ENCODE measurements at regions not wholly inside any gene's neighbourhood (a gene's known extent, or its start where the extent isn't known, plus 50 kb on each side); places are given as distances from the start of the nearest gene placed in this dataset.

- TF ChIP-seq, protein P1, sequence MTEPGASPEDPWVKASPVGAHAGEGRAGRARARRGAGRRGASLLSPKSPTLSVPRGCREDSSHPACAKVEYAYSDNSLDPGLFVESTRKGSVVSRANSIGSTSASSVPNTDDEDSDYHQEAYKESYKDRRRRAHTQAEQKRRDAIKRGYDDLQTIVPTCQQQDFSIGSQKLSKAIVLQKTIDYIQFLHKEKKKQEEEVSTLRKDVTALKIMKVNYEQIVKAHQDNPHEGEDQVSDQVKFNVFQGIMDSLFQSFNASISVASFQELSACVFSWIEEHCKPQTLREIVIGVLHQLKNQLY (CRISPR knock-in tag; IDR thresholded peaks at IDR 0.05): no peak
- no peak for TF ChIP-seq NFYC (CRISPR knock-in tag; IDR thresholded peaks at IDR 0.05)
- no peak for TF ChIP-seq ZNF556 (CRISPR knock-in tag; IDR thresholded peaks at IDR 0.05; ENCODE audit: borderline replicate concordance)
- TF ChIP-seq ELF1 (CRISPR knock-in tag; IDR thresholded peaks at IDR 0.05): no peak
- TF ChIP-seq, protein P2, sequence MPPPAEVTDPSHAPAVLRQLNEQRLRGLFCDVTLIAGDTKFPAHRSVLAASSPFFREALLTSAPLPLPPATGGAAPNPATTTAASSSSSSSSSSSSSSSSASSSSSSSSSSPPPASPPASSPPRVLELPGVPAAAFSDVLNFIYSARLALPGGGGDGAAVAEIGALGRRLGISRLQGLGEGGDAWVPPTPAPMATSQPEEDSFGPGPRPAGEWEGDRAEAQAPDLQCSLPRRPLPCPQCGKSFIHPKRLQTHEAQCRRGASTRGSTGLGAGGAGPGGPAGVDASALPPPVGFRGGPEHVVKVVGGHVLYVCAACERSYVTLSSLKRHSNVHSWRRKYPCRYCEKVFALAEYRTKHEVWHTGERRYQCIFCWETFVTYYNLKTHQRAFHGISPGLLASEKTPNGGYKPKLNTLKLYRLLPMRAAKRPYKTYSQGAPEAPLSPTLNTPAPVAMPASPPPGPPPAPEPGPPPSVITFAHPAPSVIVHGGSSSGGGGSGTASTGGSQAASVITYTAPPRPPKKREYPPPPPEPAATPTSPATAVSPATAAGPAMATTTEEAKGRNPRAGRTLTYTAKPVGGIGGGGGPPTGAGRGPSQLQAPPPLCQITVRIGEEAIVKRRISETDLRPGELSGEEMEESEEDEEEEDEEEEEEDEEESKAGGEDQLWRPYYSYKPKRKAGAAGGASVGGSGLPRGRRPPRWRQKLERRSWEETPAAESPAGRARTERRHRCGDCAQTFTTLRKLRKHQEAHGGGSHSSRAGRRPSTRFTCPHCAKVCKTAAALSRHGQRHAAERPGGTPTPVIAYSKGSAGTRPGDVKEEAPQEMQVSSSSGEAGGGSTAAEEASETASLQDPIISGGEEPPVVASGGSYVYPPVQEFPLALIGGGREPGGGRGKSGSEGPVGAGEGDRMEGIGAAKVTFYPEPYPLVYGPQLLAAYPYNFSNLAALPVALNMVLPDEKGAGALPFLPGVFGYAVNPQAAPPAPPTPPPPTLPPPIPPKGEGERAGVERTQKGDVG (CRISPR knock-in tag; IDR thresholded peaks at IDR 0.05; ENCODE audit: borderline replicate concordance): no peak
These were observed 457.4 kb upstream of the FAT1 start (continued) for GRCh38 chr4:187181054-187181453.

DNA sequence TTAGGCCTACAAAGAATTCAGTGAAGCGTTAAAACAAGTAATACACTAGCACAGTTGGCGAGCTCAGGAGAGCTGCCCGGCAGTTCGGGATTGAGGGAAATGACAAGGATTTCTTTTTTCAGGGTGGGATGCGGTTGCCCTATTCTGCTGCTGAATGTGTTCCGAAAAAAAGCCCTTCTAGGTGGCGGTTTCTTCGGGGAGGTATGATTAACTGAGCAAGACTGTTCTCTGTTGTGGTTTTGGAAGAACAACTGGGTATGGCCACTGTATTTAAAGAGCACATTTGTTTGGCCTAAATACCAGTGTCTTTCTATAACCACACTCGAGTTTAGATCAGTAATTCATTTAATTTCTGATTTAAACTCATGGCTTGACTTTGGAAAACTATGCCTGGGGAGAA, 459.7 kb upstream of the FAT1 start:
- Histone ChIP-seq H3K27me3 (ENCODE audit: control insufficient read depth in 1 of 2, insufficient read depth in 2 of 2, low read length in 2 of 2) (peaks cover 0 to 8% of the 10 kb centered on the region in 2 experiments; a peak in 1 of 5 replicates), H3K9me3 (ENCODE audit: low read length) (no peaks in the 10 kb centered on the region), H4K20me1 (ENCODE audit: insufficient read depth, low read length) (no peaks in the 10 kb centered on the region), H3K4me3 (replicated peaks in 1 of 3; ENCODE audit: insufficient read depth in 1 of 3, low read depth in 2 of 3, low read length in 3 of 3) (no peak overlapping the region), H3K4me1 (ENCODE audit: insufficient read depth, low read length) (peaks cover 10% of the 10 kb centered on the region), H3K79me2 (ENCODE audit: insufficient read depth, low read length) (no peaks in the 10 kb centered on the region), H3K4me2 (ENCODE audit: low read depth, low read length) (no peak overlapping the region), H3K36me3 (replicated peaks in 1 of 2; ENCODE audit: control insufficient read depth in 1 of 2, insufficient read depth in 2 of 2, low read length in 2 of 2) (no peaks in the 10 kb centered on the region), H2AFZ (ENCODE audit: low read length) (no peak overlapping the region), H3K9ac (ENCODE audit: insufficient read depth, low read depth, low read length) (no peak overlapping the region), H3K27ac (ENCODE audit: extremely low read length, insufficient read depth, low read length) (no peak overlapping the region)
- in situ Hi-C loops (cut with HindIII; ENCODE audit: extremely low pct_ligation_motif_present, low pct_unique_long_range_greater_than_20kb) (no loop called here), intact Hi-C loops (cut with micrococcal nuclease; ENCODE audit: unreplicated experiment) (loop anchor here (10.0 kb wide), 1 partner anchor 171 kb away; no protein-coding TSS in a partner anchor)
- BruUV-seq (replicated peaks): no TSS peak
- POLR2A ChIA-PET: no interaction called here
- ATAC-seq (no peak), DNase-seq (ENCODE audit: low spot score) (no peak), FAIRE-seq (no peak)
- CTCF ChIA-PET (ENCODE audit: low intra/inter-chr PET ratio, low total read pairs): no interaction called here
- 10% methylated on average over 9 of the region's 9 CpGs for WGBS (ENCODE audit: low lambda C conversion rate)
- TF ChIP-seq ZNF782 (CRISPR knock-in tag; IDR thresholded peaks at IDR 0.05; ENCODE audit: borderline replicate concordance) (no peak), RARG (CRISPR knock-in tag; IDR thresholded peaks at IDR 0.05; ENCODE audit: low read depth) (no peak), TBX2 (CRISPR knock-in tag; IDR thresholded peaks at IDR 0.05; ENCODE audit: borderline replicate concordance) (no peak), REPIN1 (CRISPR knock-in tag; IDR thresholded peaks at IDR 0.05; ENCODE audit: borderline replicate concordance, low read depth) (no peak), CHD4 (IDR thresholded peaks at IDR 0.05; ENCODE audit: borderline replicate concordance, low read length) (no peak), ZBTB21 (CRISPR knock-in tag; IDR thresholded peaks at IDR 0.05) (no peak), PAX8 (CRISPR knock-in tag; IDR thresholded peaks at IDR 0.05; ENCODE audit: borderline replicate concordance) (no peak), ZSCAN25 (CRISPR knock-in tag; IDR thresholded peaks at IDR 0.05) (no peak), MZF1 (CRISPR knock-in tag; IDR thresholded peaks at IDR 0.05; ENCODE audit: borderline replicate concordance) (no peak), PAWR (CRISPR knock-in tag; IDR thresholded peaks at IDR 0.05; ENCODE audit: borderline replicate concordance) (no peak)
- TF ChIP-seq, protein P3, sequence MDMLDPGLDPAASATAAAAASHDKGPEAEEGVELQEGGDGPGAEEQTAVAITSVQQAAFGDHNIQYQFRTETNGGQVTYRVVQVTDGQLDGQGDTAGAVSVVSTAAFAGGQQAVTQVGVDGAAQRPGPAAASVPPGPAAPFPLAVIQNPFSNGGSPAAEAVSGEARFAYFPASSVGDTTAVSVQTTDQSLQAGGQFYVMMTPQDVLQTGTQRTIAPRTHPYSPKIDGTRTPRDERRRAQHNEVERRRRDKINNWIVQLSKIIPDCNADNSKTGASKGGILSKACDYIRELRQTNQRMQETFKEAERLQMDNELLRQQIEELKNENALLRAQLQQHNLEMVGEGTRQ (IDR thresholded peaks at IDR 0.05; ENCODE audit: low read depth, low read length): no peak
- TF ChIP-seq, protein P3 (CRISPR knock-in tag; IDR thresholded peaks at IDR 0.05; ENCODE audit: borderline replicate concordance): no peak
